T-helper 2 cell treated with Interferon-gamma antibody and Interleukin-4, amounts not matched to agents 5 μg/mL and 100 μg/mL, for 36 hours (primary cell): ENCODE measurements at regions not wholly inside any gene's neighbourhood (a gene's known extent, or its start where the extent isn't known, plus 50 kb on each side); places are given as distances from the start of the nearest gene placed in this dataset.
"Not testable (repeated sequence)": the region's sequence is repeated elsewhere in the genome, so short reads cannot be mapped to it uniquely, and the experiment has no call there.

Experiments used
- DNase-seq: peaks from one replicate; pipeline ENCODE4 v3.0.0; 2021; ENCODE audit warnings: low spot score
- H3K27ac Mint-ChIP-seq: one replicate; pipeline ENCODE4 v1.8.0; 2021; ENCODE audit warnings: mild to moderate bottlenecking, mixed read lengths
- H3K27me3 Mint-ChIP-seq: one replicate; pipeline ENCODE4 v1.8.0; 2021; ENCODE audit warnings: low read depth, mixed read lengths
- H3K36me3 Mint-ChIP-seq: one replicate; pipeline ENCODE4 v1.8.0; 2021; ENCODE audit warnings: low read depth, mixed read lengths
- H3K4me1 Mint-ChIP-seq: one replicate; pipeline ENCODE4 v1.8.0; 2021; ENCODE audit warnings: low read depth, mixed read lengths
- H3K4me3 Mint-ChIP-seq: one replicate; pipeline ENCODE4 v1.8.0; 2022; ENCODE audit warnings: mild to moderate bottlenecking, moderate library complexity, mixed read lengths
- H3K9me3 Mint-ChIP-seq: one replicate; pipeline ENCODE4 v1.8.0; 2021; ENCODE audit warnings: mixed read lengths

- Mint-ChIP-seq H3K4me1 (no peaks in the 10 kb centered on the region), H3K27me3 (no peaks in the 10 kb centered on the region), H3K9me3 (no peaks in the 10 kb centered on the region), H3K27ac (no peak overlapping the region), H3K4me3 (no peak overlapping the region), H3K36me3 (no peaks in the 10 kb centered on the region)
- no peak for DNase-seq
These were observed 493.7 kb downstream of the TMX3 start for GRCh38 chr18:68221111-68221724.

GRCh38 chr18:68220458-68220857, 494.4 kb downstream of the TMX3 start:
- no peak for DNase-seq
- Mint-ChIP-seq H3K27ac (no peak overlapping the region), H3K36me3 (no peaks in the 10 kb centered on the region), H3K9me3 (no peaks in the 10 kb centered on the region), H3K4me3 (no peak overlapping the region), H3K27me3 (no peaks in the 10 kb centered on the region), H3K4me1 (no peaks in the 10 kb centered on the region)

GRCh38 chr18:68219872-68220271, 495.0 kb downstream of the TMX3 start:
- Mint-ChIP-seq H3K4me3 (no peak overlapping the region), H3K27ac (no peak overlapping the region), H3K27me3 (no peaks in the 10 kb centered on the region), H3K36me3 (no peaks in the 10 kb centered on the region), H3K9me3 (no peaks in the 10 kb centered on the region), H3K4me1 (no peaks in the 10 kb centered on the region)
- DNase-seq: no peak

- Mint-ChIP-seq H3K36me3 (no peaks in the 10 kb centered on the region), H3K4me3 (no peak overlapping the region), H3K9me3 (no peaks in the 10 kb centered on the region), H3K27ac (no peak overlapping the region), H3K27me3 (no peaks in the 10 kb centered on the region), H3K4me1 (no peaks in the 10 kb centered on the region)
- DNase-seq: no peak
These were observed 495.6 kb downstream of the TMX3 start for GRCh38 chr18:68219274-68219673.

- Mint-ChIP-seq H3K4me1 (no peaks in the 10 kb centered on the region), H3K27ac (no peak overlapping the region), H3K36me3 (no peaks in the 10 kb centered on the region), H3K4me3 (no peak overlapping the region), H3K27me3 (no peaks in the 10 kb centered on the region), H3K9me3 (no peaks in the 10 kb centered on the region)
- DNase-seq: no peak
These were observed 499.0 kb downstream of the TMX3 start for GRCh38 chr18:68215931-68216330.

GRCh38 chr18:68186039-68186438, 528.9 kb downstream of the TMX3 start:
- Mint-ChIP-seq H3K27me3 (no peaks in the 10 kb centered on the region), H3K27ac (no peak overlapping the region), H3K4me1 (no peaks in the 10 kb centered on the region), H3K9me3 (no peaks in the 10 kb centered on the region), H3K36me3 (no peaks in the 10 kb centered on the region), H3K4me3 (no peak overlapping the region)
- DNase-seq: no peak

GRCh38 chr18:68181956-68182355, 533.0 kb downstream of the TMX3 start:
- Mint-ChIP-seq H3K4me3 (no peak overlapping the region), H3K27me3 (no peaks in the 10 kb centered on the region), H3K4me1 (no peaks in the 10 kb centered on the region), H3K27ac (no peak overlapping the region), H3K36me3 (no peaks in the 10 kb centered on the region), H3K9me3 (no peaks in the 10 kb centered on the region)
- no peak for DNase-seq

GRCh38 chr18:68179811-68180210, 535.1 kb downstream of the TMX3 start:
- no peak overlapping the region for H3K4me3 Mint-ChIP-seq
- H3K27me3 Mint-ChIP-seq: no peaks in the 10 kb centered on the region
- no peaks in the 10 kb centered on the region for H3K9me3 Mint-ChIP-seq
- no peak for DNase-seq
- no peaks in the 10 kb centered on the region for H3K4me1 Mint-ChIP-seq
- no peaks in the 10 kb centered on the region for H3K36me3 Mint-ChIP-seq
- H3K27ac Mint-ChIP-seq: no peak overlapping the region

GRCh38 chr18:68178921-68179320, 536.0 kb downstream of the TMX3 start:
- H3K27me3 Mint-ChIP-seq: no peaks in the 10 kb centered on the region

GRCh38 chr18:68177807-68178702, 536.9 kb downstream of the TMX3 start:
- no peaks in the 10 kb centered on the region for H3K36me3 Mint-ChIP-seq
- no peaks in the 10 kb centered on the region for H3K27me3 Mint-ChIP-seq
- no peak overlapping the region for H3K27ac Mint-ChIP-seq
- no peaks in the 10 kb centered on the region for H3K9me3 Mint-ChIP-seq
- H3K4me1 Mint-ChIP-seq: no peaks in the 10 kb centered on the region
- no peak for DNase-seq
- H3K4me3 Mint-ChIP-seq: no peak overlapping the region

More at GRCh38 chr18:68178921-68179320, 536.0 kb downstream of the TMX3 start:
- Mint-ChIP-seq H3K4me3 (no peak overlapping the region), H3K36me3 (no peaks in the 10 kb centered on the region), H3K27ac (no peak overlapping the region), H3K4me1 (no peaks in the 10 kb centered on the region), H3K9me3 (no peaks in the 10 kb centered on the region)
- no peak for DNase-seq

GRCh38 chr18:68176901-68177300, 538.0 kb downstream of the TMX3 start:
- Mint-ChIP-seq H3K4me1 (no peaks in the 10 kb centered on the region), H3K9me3 (no peaks in the 10 kb centered on the region), H3K4me3 (no peak overlapping the region), H3K36me3 (no peaks in the 10 kb centered on the region), H3K27ac (no peak overlapping the region), H3K27me3 (no peaks in the 10 kb centered on the region)
- no peak for DNase-seq

GRCh38 chr18:68172842-68173549, 541.9 kb downstream of the TMX3 start:
- Mint-ChIP-seq H3K4me3 (no peak overlapping the region), H3K36me3 (no peaks in the 10 kb centered on the region), H3K9me3 (no peaks in the 10 kb centered on the region), H3K27ac (no peak overlapping the region), H3K27me3 (no peaks in the 10 kb centered on the region), H3K4me1 (no peaks in the 10 kb centered on the region)
- DNase-seq: no peak

GRCh38 chr18:68164909-68165308, 550.0 kb downstream of the TMX3 start:
- DNase-seq: no peak
- Mint-ChIP-seq H3K27ac (no peak overlapping the region), H3K36me3 (no peaks in the 10 kb centered on the region), H3K27me3 (no peaks in the 10 kb centered on the region), H3K4me3 (no peak overlapping the region), H3K9me3 (no peaks in the 10 kb centered on the region), H3K4me1 (no peaks in the 10 kb centered on the region)

GRCh38 chr18:68153821-68154220, 561.1 kb downstream of the TMX3 start:
- not testable (repeated sequence) for H3K9me3 Mint-ChIP-seq, H3K27me3 Mint-ChIP-seq

More at GRCh38 chr18:68153821-68154220, 561.1 kb downstream of the TMX3 start:
- not testable (repeated sequence) for H3K4me3 Mint-ChIP-seq, H3K4me1 Mint-ChIP-seq, H3K27ac Mint-ChIP-seq, DNase-seq, H3K36me3 Mint-ChIP-seq
